Hematopoietic multipotent progenitor cell treated with erythropoietin and hydrocortisone succinate and interleukin-3 and kit ligand, for 6 days (in vitro differentiated cells): ENCODE measurements at regions not wholly inside any gene's neighbourhood (a gene's known extent, or its start where the extent isn't known, plus 50 kb on each side); places are given as distances from the start of the nearest gene placed in this dataset.
"Not testable (repeated sequence)": the region's sequence is repeated elsewhere in the genome, so short reads cannot be mapped to it uniquely, and the experiment has no call there.

Experiments used
- DNase-seq: peaks from one replicate; pipeline ENCODE4 v3.0.0-alpha.2; 2015

- DNase-seq: no peak
Observed at GRCh38 chrX:75673468-75673867, 111.6 kb downstream of the MAGEE2 start.

GRCh38 chrX:75655627-75656026 lies 129.4 kb downstream of the MAGEE2 start:
- DNase-seq: no peak

GRCh38 chrX:75649829-75650228 lies 127.0 kb upstream of the ZDHHC15 start:
- no peak for DNase-seq

GRCh38 chrX:75648803-75649588 lies 126.2 kb upstream of the ZDHHC15 start:
- DNase-seq: no peak

- no peak for DNase-seq
Observed at GRCh38 chrX:75642811-75643361, 120.0 kb upstream of the ZDHHC15 start.

GRCh38 chrX:75638332-75638731 lies 115.5 kb upstream of the ZDHHC15 start:
- no peak for DNase-seq

- DNase-seq: no peak
Observed at GRCh38 chrX:75625232-75625631, 102.4 kb upstream of the ZDHHC15 start.

GRCh38 chrX:75623535-75623934 lies 100.7 kb upstream of the ZDHHC15 start:
- DNase-seq: peak; percentile 9

- DNase-seq: no peak
Observed at GRCh38 chrX:75609406-75609805, 86.6 kb upstream of the ZDHHC15 start.

GRCh38 chrX:75603833-75604232 lies 81.0 kb upstream of the ZDHHC15 start:
- DNase-seq: peak; percentile 58

- DNase-seq: not testable (repeated sequence)
Observed at GRCh38 chrX:75602022-75602421, 79.2 kb upstream of the ZDHHC15 start.

- no peak for DNase-seq
Observed at GRCh38 chrX:75596178-75596577, 73.3 kb upstream of the ZDHHC15 start.

- DNase-seq: not testable (repeated sequence)
Observed at GRCh38 chrX:75593186-75593585, 70.3 kb upstream of the ZDHHC15 start.

GRCh38 chrX:75582511-75582910 lies 59.7 kb upstream of the ZDHHC15 start:
- DNase-seq: no peak
